ENCODE measurements at regions not wholly inside any gene's neighbourhood (a gene's known extent, or its start where the extent isn't known, plus 50 kb on each side); places are given as distances from the start of the nearest gene placed in this dataset.

- no peak for DNase-seq (ENCODE audit: extremely low spot score in 2 of 2)
- no peaks in the 10 kb centered on the region for H3K36me3 ChIP-seq
- no peaks in the 10 kb centered on the region for H3K4me1 ChIP-seq
- H3K27me3 ChIP-seq = no peaks in the 10 kb centered on the region
- H3K4me3 ChIP-seq = no peak overlapping the region
- intact Hi-C loops (cut with DNase I) = no loop called here
- H3K9me3 ChIP-seq = no peaks in the 10 kb centered on the region
- no peak overlapping the region for H3K27ac ChIP-seq
- TF ChIP-seq POLR2AphosphoS5 (IDR thresholded peaks at IDR 0.05; ENCODE audit: insufficient read depth in 1 of 2, low read depth in 1 of 2) (no peak), POLR2A (IDR thresholded peaks at IDR 0.05) (no peak)
- TF ChIP-seq, protein P1, sequence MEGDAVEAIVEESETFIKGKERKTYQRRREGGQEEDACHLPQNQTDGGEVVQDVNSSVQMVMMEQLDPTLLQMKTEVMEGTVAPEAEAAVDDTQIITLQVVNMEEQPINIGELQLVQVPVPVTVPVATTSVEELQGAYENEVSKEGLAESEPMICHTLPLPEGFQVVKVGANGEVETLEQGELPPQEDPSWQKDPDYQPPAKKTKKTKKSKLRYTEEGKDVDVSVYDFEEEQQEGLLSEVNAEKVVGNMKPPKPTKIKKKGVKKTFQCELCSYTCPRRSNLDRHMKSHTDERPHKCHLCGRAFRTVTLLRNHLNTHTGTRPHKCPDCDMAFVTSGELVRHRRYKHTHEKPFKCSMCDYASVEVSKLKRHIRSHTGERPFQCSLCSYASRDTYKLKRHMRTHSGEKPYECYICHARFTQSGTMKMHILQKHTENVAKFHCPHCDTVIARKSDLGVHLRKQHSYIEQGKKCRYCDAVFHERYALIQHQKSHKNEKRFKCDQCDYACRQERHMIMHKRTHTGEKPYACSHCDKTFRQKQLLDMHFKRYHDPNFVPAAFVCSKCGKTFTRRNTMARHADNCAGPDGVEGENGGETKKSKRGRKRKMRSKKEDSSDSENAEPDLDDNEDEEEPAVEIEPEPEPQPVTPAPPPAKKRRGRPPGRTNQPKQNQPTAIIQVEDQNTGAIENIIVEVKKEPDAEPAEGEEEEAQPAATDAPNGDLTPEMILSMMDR (IDR thresholded peaks at IDR 0.05) = no peak
These were observed 120.0 kb downstream of the EFNB2 start for GRCh38 chr13:106415442-106415841.

DNA sequence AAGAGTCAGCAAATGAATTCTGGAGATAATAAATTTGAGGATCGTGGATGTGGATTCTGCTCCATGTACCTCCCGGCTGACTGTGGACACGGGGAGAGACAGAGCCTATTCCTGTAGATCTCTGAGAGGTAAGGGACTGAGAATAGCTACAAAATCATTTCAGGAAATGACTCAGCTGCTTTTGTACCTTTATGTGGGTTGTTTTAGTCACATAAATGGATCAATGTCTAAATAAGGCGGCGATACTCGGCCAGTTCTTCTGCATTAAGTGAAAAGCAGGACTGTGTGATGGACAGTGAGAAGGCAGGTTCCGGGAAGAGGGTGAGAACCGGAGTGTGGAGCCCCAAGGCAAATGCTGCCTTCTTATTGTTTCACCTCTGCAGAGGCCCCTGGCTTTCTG lies 128.1 kb downstream of the EFNB2 start:
- no peaks in the 10 kb centered on the region for H3K9me3 ChIP-seq
- TF ChIP-seq, protein P1 (IDR thresholded peaks at IDR 0.05) = no peak
- TF ChIP-seq POLR2A (IDR thresholded peaks at IDR 0.05) = no peak
- TF ChIP-seq POLR2AphosphoS5 (IDR thresholded peaks at IDR 0.05; ENCODE audit: insufficient read depth in 1 of 2, low read depth in 1 of 2) = no peak
- no peak overlapping the region for H3K27ac ChIP-seq
- no peaks in the 10 kb centered on the region for H3K36me3 ChIP-seq
- no peaks in the 10 kb centered on the region for H3K27me3 ChIP-seq
- no peak overlapping the region for H3K4me3 ChIP-seq
- intact Hi-C loops (cut with DNase I) = no loop called here
- no peak for DNase-seq (ENCODE audit: extremely low spot score in 2 of 2)
- H3K4me1 ChIP-seq = no peaks in the 10 kb centered on the region

GRCh38 chr13:106405731-106406130 lies 129.7 kb downstream of the EFNB2 start:
- Histone ChIP-seq H3K27me3 (no peaks in the 10 kb centered on the region), H3K36me3 (no peaks in the 10 kb centered on the region), H3K4me3 (no peak overlapping the region), H3K9me3 (no peaks in the 10 kb centered on the region), H3K4me1 (no peaks in the 10 kb centered on the region), H3K27ac (no peak overlapping the region)
- intact Hi-C loops (cut with DNase I) = no loop called here
- no peak for DNase-seq (ENCODE audit: extremely low spot score in 2 of 2)
- TF ChIP-seq, protein P1 (IDR thresholded peaks at IDR 0.05) = no peak
- TF ChIP-seq POLR2AphosphoS5 (IDR thresholded peaks at IDR 0.05; ENCODE audit: insufficient read depth in 1 of 2, low read depth in 1 of 2) (no peak), POLR2A (IDR thresholded peaks at IDR 0.05) (no peak)

DNA sequence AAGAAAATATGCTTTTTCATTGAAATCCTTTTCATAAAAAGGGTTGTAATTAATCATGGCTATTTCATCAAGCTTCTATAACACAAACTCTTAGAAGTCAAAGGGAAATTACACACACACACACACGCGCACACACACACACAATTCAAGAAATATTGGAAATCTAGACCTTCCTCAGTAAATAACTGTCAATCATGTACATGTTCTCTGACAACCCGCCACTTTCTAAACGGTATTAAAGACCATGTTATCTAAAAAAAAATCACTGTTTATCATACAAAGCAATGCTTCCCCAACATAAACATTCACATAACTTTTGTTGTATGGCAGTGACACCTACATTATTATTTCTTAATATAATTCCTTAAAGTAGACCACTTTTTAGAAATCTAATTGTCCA lies 132.2 kb downstream of the EFNB2 start:
- TF ChIP-seq POLR2AphosphoS5 (IDR thresholded peaks at IDR 0.05; ENCODE audit: insufficient read depth in 1 of 2, low read depth in 1 of 2) (no peak), POLR2A (IDR thresholded peaks at IDR 0.05) (no peak)
- no peaks in the 10 kb centered on the region for H3K36me3 ChIP-seq
- H3K4me3 ChIP-seq = no peak overlapping the region
- no peaks in the 10 kb centered on the region for H3K27me3 ChIP-seq
- no peaks in the 10 kb centered on the region for H3K4me1 ChIP-seq
- H3K9me3 ChIP-seq = no peaks in the 10 kb centered on the region
- DNase-seq (ENCODE audit: extremely low spot score in 2 of 2) = no peak
- H3K27ac ChIP-seq = no peak overlapping the region
- intact Hi-C loops (cut with DNase I) = no loop called here

- Histone ChIP-seq H3K9me3 (no peaks in the 10 kb centered on the region), H3K4me3 (no peak overlapping the region), H3K27me3 (no peaks in the 10 kb centered on the region), H3K4me1 (no peaks in the 10 kb centered on the region), H3K27ac (no peak overlapping the region), H3K36me3 (no peaks in the 10 kb centered on the region)
- TF ChIP-seq POLR2AphosphoS5 (IDR thresholded peaks at IDR 0.05; ENCODE audit: insufficient read depth in 1 of 2, low read depth in 1 of 2) (no peak), POLR2A (IDR thresholded peaks at IDR 0.05) (no peak)
- TF ChIP-seq, protein P1 (IDR thresholded peaks at IDR 0.05) = no peak
- peak in 1 of 2 donors; percentile 20 for DNase-seq (ENCODE audit: extremely low spot score in 2 of 2)
- intact Hi-C loops (cut with DNase I) = no loop called here
These were observed 132.6 kb downstream of the EFNB2 start for GRCh38 chr13:106402866-106403265.

Data from vagina (tissue), 2 donors.